Fibroblast of the aortic adventitia (primary cell): ENCODE measurements at regions not wholly inside any gene's neighbourhood (a gene's known extent, or its start where the extent isn't known, plus 50 kb on each side); places are given as distances from the start of the nearest gene placed in this dataset.

Source experiments
- DNase-seq: peaks from one replicate; pipeline ENCODE4 v3.0.0-alpha.2; 2010; ENCODE audit warnings: low read depth
- H3K4me3 ChIP-seq: 2 replicates; pipeline ENCODE4 v1.5.1; 2011; ENCODE audit warnings: low read depth, mild to moderate bottlenecking, control low read depth, low read length, moderate library complexity
- CTCF ChIP-seq: IDR thresholded peaks from 2 replicates; pipeline ENCODE4 v1.5.1; 2011; ENCODE audit warnings: mild to moderate bottlenecking, low read length, control low read depth, inconsistent platforms; ENCODE audit not compliant: insufficient read depth

GRCh38 chr22:47757741-47758140 is 995.3 kb downstream of the TBC1D22A start:
- no peak overlapping the region for H3K4me3 ChIP-seq
- TF ChIP-seq CTCF = no peak
- no peak for DNase-seq

GRCh38 chr22:47750086-47750485 is 987.6 kb downstream of the TBC1D22A start:
- no peak overlapping the region for H3K4me3 ChIP-seq
- no peak for DNase-seq
- TF ChIP-seq CTCF = no peak

- H3K4me3 ChIP-seq = no peak overlapping the region
- no peak for TF ChIP-seq CTCF
- no peak for DNase-seq
Observed at GRCh38 chr22:47748957-47749356, 986.5 kb downstream of the TBC1D22A start.

GRCh38 chr22:47748271-47748670 is 985.8 kb downstream of the TBC1D22A start:
- no peak for DNase-seq
- H3K4me3 ChIP-seq = no peak overlapping the region
- TF ChIP-seq CTCF = no peak

- no peak for DNase-seq
- no peak overlapping the region for H3K4me3 ChIP-seq
- no peak for TF ChIP-seq CTCF
Observed at GRCh38 chr22:47740109-47740805, 977.8 kb downstream of the TBC1D22A start.

GRCh38 chr22:47739291-47740015 is 977.0 kb downstream of the TBC1D22A start:
- no peak for TF ChIP-seq CTCF
- H3K4me3 ChIP-seq = no peak overlapping the region
- no peak for DNase-seq
